ENCODE measurements at regions not wholly inside any gene's neighbourhood (a gene's known extent, or its start where the extent isn't known, plus 50 kb on each side); places are given as distances from the start of the nearest gene placed in this dataset.

GRCh38 chr2:14352067-14352466, 280.4 kb upstream of the LRATD1 start:
- Histone ChIP-seq H3K27ac (no peak overlapping the region), H3K9me3 (no peaks in the 10 kb centered on the region), H3K4me3 (no peak overlapping the region), H3K4me1 (no peaks in the 10 kb centered on the region), H3K27me3 (no peaks in the 10 kb centered on the region), H3K36me3 (ENCODE audit: low read depth, missing control alignments) (no peaks in the 10 kb centered on the region)
- TF ChIP-seq POLR2A (IDR thresholded peaks at IDR 0.05) (no peak), CTCF (IDR thresholded peaks at IDR 0.05) (no peak)
- no peak for DNase-seq
- intact Hi-C loops (cut with DNase I; ENCODE audit: low total_unique reads) = no loop called here

- no peak overlapping the region for H3K4me3 ChIP-seq
- no peak overlapping the region for H3K27ac ChIP-seq
- 78 to 79% methylated on average over 3 of the region's 3 CpGs for WGBS, 2 donors
- no peak for TF ChIP-seq POLR2A (IDR thresholded peaks at IDR 0.05)
- TF ChIP-seq CTCF (IDR thresholded peaks at IDR 0.05) = no peak
- intact Hi-C loops (cut with DNase I; ENCODE audit: low total_unique reads) = no loop called here
- H3K36me3 ChIP-seq (ENCODE audit: low read depth, missing control alignments) = no peaks in the 10 kb centered on the region
- no peaks in the 10 kb centered on the region for H3K27me3 ChIP-seq
- DNase-seq = no peak
- no peaks in the 10 kb centered on the region for H3K9me3 ChIP-seq
- H3K4me1 ChIP-seq = no peaks in the 10 kb centered on the region
These were observed 278.3 kb upstream of the LRATD1 start for GRCh38 chr2:14354231-14354630.

GRCh38 chr2:14355102-14355501, 277.4 kb upstream of the LRATD1 start:
- no peaks in the 10 kb centered on the region for H3K27me3 ChIP-seq
- no peaks in the 10 kb centered on the region for H3K36me3 ChIP-seq (ENCODE audit: low read depth, missing control alignments)
- H3K27ac ChIP-seq = no peak overlapping the region
- H3K4me3 ChIP-seq = no peak overlapping the region
- no peak for TF ChIP-seq CTCF (IDR thresholded peaks at IDR 0.05)
- TF ChIP-seq POLR2A (IDR thresholded peaks at IDR 0.05) = no peak
- H3K9me3 ChIP-seq = no peaks in the 10 kb centered on the region
- intact Hi-C loops (cut with DNase I; ENCODE audit: low total_unique reads) = no loop called here
- 80 to 84% methylated on average over 2 of the region's 2 CpGs for WGBS, 2 donors
- H3K4me1 ChIP-seq = no peaks in the 10 kb centered on the region
- DNase-seq = no peak

GRCh38 chr2:14358339-14358738, 274.2 kb upstream of the LRATD1 start:
- Histone ChIP-seq H3K27ac (no peak overlapping the region), H3K27me3 (no peaks in the 10 kb centered on the region), H3K36me3 (ENCODE audit: low read depth, missing control alignments) (no peaks in the 10 kb centered on the region), H3K4me1 (no peaks in the 10 kb centered on the region), H3K9me3 (no peaks in the 10 kb centered on the region), H3K4me3 (no peak overlapping the region)
- no peak for DNase-seq
- intact Hi-C loops (cut with DNase I; ENCODE audit: low total_unique reads) = no loop called here
- TF ChIP-seq POLR2A (IDR thresholded peaks at IDR 0.05) (no peak), CTCF (IDR thresholded peaks at IDR 0.05) (no peak)
- WGBS, 2 donors = 86 to 90% methylated on average over 5 of the region's 5 CpGs

- H3K4me3 ChIP-seq = no peak overlapping the region
- H3K27ac ChIP-seq = no peak overlapping the region
- intact Hi-C loops (cut with DNase I; ENCODE audit: low total_unique reads) = no loop called here
- TF ChIP-seq CTCF (IDR thresholded peaks at IDR 0.05) = no peak
- TF ChIP-seq POLR2A (IDR thresholded peaks at IDR 0.05) = no peak
- no peak for DNase-seq
- H3K9me3 ChIP-seq = no peaks in the 10 kb centered on the region
- H3K4me1 ChIP-seq = no peaks in the 10 kb centered on the region
- no peaks in the 10 kb centered on the region for H3K27me3 ChIP-seq
- 89 to 93% methylated on average over 6 of the region's 6 CpGs for WGBS, 2 donors
- no peaks in the 10 kb centered on the region for H3K36me3 ChIP-seq (ENCODE audit: low read depth, missing control alignments)
These were observed 273.7 kb upstream of the LRATD1 start for GRCh38 chr2:14358774-14359173.

All from testis (tissue), 2 donors.